Activated naive CD4-positive, alpha-beta T cell treated with Interleukin-2 at 50 U/mL for 16 hours (primary cell): ENCODE measurements at regions not wholly inside any gene's neighbourhood (a gene's known extent, or its start where the extent isn't known, plus 50 kb on each side); places are given as distances from the start of the nearest gene placed in this dataset.
"Not testable (repeated sequence)": the region's sequence is repeated elsewhere in the genome, so short reads cannot be mapped to it uniquely, and the experiment has no call there.

Experiments
- DNase-seq: peaks from one replicate; pipeline ENCODE4 v3.0.0-alpha.2; 2020

DNA sequence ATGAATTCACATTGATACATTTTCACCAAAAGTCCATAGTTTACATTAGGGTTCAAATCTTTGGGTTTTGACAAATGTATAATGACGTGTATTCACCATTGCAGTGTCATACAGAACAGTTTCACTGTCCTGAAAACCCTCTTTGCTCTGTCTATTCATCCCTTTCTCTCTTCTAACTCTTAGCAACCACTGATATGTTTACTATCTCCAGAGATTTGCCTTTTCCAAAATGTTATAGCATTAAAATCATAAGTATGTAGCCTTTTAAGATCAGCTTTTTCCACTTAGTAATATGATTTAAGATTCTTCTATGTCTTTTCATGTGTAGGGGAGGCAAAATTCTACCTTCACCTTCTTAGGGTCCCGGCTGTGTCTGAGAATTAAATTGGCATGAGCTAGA lies 203.8 kb downstream of the TPRG1 start:
- no peak for DNase-seq

GRCh38 chr3:189383630-189384029 lies 211.9 kb downstream of the TPRG1 start:
- no peak for DNase-seq

DNA sequence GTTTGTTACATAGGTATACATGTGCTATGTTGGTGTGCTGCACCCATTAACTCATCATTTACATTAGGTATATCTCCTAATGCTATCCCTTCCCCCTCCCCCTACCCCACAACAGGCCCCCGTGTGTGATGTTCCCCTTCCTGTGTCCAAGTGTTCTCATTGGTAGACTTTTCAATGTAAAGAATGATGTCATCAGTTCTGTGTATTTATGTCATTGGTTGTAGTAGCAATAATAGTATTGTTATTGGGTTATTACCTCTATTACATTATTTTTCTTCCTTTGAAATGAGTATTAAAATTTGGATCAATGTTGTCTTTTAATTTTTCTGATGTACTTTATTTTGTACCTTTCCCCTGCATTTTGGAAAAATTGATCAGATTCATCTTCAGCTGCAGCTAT lies 214.1 kb downstream of the TPRG1 start:
- not testable (repeated sequence) for DNase-seq

DNA sequence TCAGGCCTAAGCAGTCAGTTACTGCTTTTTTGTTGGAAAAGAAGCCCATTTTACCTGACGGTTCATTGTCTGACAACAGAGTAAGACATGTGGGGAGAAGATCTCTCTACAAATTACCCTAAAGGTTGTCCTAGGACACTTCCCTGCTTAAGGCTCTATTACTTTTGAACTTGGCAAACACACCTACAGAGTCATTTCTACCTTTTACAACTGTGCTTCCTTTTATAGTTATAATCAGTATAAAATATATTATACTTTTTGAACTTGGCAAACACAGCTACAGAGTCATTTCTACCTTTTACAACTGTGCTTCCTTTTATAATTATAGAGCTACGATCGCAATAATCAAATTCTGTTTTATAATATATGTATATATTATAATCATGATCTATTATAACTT lies 215.0 kb downstream of the TPRG1 start:
- no peak for DNase-seq

- no peak for DNase-seq
Observed at GRCh38 chr3:189389346-189389745, 217.6 kb downstream of the TPRG1 start.

DNA sequence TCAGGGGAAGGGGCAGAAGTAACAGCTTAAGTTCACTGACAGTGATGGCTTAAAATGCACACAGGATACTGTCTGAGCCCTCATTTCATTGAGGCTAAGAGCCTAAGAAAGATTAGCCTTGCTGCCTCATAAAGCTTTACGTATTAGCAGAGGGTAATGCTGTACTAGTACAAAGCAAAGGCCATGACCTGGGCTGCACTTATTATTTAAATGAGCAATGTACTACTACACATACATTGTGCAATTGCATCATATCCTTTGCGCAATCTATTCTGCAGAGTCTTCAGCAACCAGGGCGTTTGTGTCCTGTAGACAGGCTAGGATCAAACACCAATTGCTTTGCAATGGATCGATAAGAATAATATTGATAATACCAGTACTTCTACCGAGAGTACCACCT lies 221.8 kb downstream of the TPRG1 start:
- no peak for DNase-seq

DNA sequence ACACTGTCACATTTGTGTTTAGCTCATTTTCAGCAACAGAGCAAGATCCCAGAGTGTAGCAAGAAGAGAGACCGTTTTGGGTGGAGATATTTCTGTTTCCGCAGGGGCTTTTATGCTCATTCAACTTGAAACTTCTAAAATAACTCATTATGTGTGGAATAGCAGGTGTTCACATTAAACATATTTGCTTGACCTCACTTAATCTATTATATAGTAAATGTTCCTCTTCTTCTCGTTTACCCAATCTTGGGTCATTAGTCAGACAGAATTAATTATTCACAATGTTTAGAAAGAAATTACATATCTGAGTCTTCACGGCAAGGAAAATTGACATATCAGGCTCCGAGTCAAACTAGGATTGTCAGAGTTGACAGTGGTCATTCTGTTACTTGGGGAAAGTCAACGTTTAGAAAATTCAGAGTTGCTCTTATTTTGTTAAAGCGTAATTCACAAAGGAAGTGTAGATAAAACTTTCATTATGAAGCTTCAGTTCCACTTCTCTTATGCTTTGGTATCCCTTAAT lies 222.9 kb downstream of the TPRG1 start:
- DNase-seq = no peak

GRCh38 chr3:189395825-189396224 lies 224.1 kb downstream of the TPRG1 start:
- no peak for DNase-seq

GRCh38 chr3:189398656-189399055 lies 226.9 kb downstream of the TPRG1 start:
- no peak for DNase-seq

DNA sequence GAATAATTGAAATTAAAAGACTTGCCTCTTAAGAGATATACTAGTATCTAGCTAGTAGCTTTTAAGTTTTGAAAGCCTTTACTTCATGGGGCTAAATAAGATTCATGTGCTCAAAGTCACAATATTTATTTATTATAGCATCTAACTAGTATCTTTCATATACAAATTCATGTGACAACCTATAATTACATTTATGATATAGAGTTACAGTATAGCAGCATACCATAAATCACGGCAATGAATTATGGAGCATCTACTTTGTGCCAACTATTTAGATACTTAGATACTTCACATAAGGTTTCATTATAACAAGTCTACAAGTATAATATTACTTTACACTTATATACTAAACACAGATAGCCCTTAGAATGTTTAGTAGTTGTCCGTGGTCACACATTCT lies 229.4 kb downstream of the TPRG1 start:
- DNase-seq = no peak

DNA sequence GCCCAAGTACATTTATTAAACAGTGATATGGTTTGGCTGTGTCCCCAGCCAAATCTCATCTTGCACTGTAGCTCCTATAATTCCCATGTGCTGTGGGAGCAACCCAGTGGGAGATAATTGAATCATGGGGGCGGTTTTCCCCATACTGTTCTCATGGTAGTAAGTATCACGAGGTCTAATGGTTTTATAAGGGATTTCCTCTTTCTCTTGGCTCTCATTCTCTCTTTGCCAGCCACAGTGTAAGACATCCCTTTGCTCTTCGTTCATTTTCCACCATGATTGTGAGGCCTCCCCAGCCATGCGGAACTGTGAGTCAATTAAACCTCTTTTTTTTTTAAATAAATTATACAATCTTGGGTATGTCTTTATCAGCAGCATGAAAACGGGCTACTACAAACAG lies 228.0 kb upstream of the TP63 start:
- DNase-seq = no peak

- DNase-seq = no peak
Observed at GRCh38 chr3:189404024-189404423, 227.2 kb upstream of the TP63 start.

GRCh38 chr3:189404797-189405484 lies 226.2 kb upstream of the TP63 start:
- no peak for DNase-seq

- DNase-seq = no peak
Observed at GRCh38 chr3:189406148-189406547, 225.0 kb upstream of the TP63 start.

DNA sequence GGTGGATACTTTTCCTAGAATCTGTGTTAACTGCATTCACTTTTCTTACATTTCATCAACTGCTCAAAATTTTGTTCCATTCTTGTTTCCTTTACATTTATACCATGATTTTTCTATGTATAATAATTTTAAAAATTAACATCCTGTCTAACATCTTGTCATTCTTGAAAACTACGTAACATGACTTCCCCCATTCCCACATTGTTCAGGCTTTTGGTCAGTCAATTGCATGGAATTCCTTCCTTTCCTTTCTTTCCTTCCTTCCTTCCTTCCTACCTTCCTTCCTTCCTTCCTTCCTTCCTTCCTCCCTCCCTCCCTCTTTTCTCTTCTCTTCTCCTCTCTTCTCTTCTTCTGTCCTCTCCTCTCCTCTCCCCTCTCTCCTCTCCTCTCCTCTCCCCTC lies 220.7 kb upstream of the TP63 start:
- no peak for DNase-seq

- DNase-seq = no peak
Observed at GRCh38 chr3:189419038-189419437, 212.2 kb upstream of the TP63 start.

GRCh38 chr3:189419683-189420082 lies 211.5 kb upstream of the TP63 start:
- DNase-seq = no peak

- DNase-seq = no peak
Observed at GRCh38 chr3:189424922-189425321, 206.3 kb upstream of the TP63 start.

GRCh38 chr3:189429019-189429418 lies 202.2 kb upstream of the TP63 start:
- no peak for DNase-seq

GRCh38 chr3:189430166-189430565 lies 201.0 kb upstream of the TP63 start:
- DNase-seq = no peak

DNA sequence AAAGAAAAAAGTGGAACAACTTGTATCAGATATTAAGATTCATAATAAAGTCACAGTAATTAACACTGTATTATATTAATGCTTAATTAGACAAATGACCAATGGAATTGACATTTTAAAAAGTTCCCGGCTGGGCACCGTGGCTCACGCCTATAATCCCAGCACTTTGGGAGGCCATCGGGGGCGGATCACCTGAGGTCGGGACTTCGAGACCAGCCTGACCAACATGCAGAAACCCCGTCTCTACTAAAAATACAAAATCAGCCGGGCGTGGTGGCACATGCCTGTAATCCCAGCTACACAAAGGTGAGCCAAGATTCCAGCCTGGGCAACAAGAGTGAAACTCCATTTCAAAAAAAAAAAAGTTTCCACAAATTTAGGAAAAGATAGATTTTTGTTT lies 188.9 kb upstream of the TP63 start:
- not testable (repeated sequence) for DNase-seq

- no peak for DNase-seq
Observed at GRCh38 chr3:189446959-189447560, 184.1 kb upstream of the TP63 start.

GRCh38 chr3:189449084-189449483 lies 182.1 kb upstream of the TP63 start:
- DNase-seq = no peak

GRCh38 chr3:189455009-189455408 lies 176.2 kb upstream of the TP63 start:
- DNase-seq = no peak
